CD4-positive, alpha-beta T cell treated with Interleukin-2 at 100 ng/mL for 4 hours (primary cell): ENCODE measurements at regions not wholly inside any gene's neighbourhood (a gene's known extent, or its start where the extent isn't known, plus 50 kb on each side); places are given as distances from the start of the nearest gene placed in this dataset.
"Not testable (repeated sequence)": the region's sequence is repeated elsewhere in the genome, so short reads cannot be mapped to it uniquely, and the experiment has no call there.

Experiments used
- DNase-seq: peaks from one replicate; pipeline ENCODE4 v3.0.0-alpha.2; 2020; ENCODE audit warnings: low spot score

DNA sequence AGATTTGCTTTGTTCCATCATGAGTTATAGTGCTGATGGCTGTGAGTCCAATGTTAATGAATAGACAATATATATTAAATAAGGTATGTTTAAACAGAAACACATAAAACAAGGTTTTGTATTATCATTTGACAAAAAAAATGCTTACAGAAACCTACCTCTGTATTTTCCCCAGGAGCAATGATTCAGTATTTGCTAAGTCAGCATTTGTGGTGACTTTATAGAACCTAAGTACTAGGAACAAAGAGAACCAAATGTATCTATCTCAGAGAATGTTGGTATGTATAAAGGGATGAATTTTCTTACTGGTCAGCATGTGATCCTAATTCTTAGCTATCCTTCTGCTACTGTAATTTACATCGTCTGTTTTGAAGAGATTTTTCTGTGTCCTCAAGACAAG, 421.5 kb upstream of the SEL1L start:
- no peak for DNase-seq

DNA sequence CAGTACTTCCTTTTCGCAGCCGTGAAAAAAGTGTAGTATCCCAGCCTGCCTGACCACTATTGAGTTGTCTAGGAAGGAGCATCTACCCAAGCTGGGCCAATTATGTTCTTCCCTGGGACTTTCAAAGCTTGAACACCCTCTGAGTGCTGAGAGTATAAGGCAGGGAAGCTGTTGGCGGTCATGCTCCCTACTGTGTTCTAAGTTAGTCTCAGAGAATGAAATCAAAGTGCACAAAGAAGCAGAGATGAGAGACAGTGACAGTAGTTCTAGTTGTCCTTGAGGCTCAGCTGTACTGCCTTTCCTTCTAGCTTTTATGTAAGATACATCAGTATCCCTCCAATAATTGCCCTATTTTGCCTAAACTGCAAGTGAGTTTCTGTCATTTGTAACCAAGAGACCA, 427.1 kb upstream of the SEL1L start:
- DNase-seq: no peak

GRCh38 chr14:81963846-81964245, 430.2 kb upstream of the SEL1L start:
- no peak for DNase-seq

DNA sequence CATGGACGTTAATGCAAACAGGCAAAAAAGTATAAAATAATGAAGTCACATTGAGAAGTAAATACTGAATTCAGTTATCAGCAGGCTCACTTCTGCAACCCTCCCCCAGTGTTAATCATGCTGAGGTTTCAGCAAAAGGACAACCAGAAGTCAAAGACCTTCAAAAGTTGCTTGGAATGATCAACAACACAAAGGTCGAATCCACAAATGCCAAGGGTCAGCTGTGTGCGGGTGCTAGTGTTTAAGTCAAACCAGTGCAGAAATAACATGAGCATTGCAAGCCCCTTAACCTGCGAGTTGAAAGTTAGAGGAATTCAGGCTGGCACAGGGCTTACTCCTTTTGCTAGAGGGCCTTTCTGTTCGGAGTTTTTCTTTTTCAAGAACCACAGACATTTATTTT, 436.7 kb upstream of the SEL1L start:
- DNase-seq: no peak

DNA sequence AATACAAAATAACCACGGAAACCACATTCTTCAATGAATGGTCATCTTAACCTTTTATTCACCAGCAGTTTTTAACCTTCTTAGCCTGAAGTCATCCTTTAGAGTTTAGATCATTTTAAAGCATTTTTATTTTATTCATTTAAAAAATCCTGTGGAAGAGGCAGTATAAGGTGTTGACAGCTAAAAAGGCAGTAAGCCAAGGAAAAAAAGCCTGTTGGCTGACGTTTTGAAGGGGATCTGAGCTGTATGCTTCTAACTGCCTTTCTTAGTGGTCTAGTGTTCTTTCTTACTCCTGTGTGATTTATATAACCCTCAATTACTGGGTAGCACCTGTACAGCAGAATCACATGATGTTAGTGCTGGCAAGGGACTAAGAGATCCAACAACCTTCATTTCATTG, 438.3 kb upstream of the SEL1L start:
- DNase-seq: no peak

DNA sequence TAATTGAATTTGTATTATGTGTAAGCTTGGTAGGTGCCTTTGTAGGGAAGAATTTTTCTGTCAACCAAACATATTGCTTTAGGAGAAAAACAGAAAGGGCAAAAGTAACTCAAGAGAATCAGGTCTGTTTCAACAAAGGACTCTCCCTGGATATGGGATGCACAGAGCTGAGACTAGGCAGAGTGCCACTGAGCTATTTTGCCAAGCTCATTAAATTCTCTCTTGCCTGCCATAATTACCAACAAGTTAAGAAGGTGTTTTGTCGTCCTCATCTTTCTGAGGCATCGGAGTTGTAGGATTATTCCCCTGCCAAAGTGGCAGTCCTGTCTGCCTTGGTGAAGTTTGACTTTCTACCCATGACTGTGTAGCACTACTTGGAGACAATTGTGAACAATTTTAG, 438.9 kb upstream of the SEL1L start:
- DNase-seq: no peak

- no peak for DNase-seq
Measured at GRCh38 chr14:81974543-81974942, 440.9 kb upstream of the SEL1L start.

- no peak for DNase-seq
Measured at GRCh38 chr14:81980601-81981306, 447.1 kb upstream of the SEL1L start.

DNA sequence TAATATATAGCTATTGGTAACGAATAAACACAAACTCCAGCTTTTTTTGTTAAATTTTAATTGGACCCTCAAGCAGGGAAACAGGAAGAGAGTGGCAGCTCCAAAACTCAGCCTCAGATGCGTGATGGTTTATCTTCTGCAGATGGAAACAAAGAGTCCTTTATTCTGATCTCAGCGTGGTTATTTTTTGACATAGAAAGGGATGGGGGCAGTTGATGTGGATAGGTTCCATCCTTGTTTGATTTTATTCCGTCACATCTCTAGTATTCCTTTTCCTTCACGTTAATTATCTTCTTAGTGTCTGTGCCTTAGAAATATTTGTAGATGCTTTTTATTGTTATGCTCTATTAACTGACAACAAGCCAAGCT, 447.6 kb upstream of the SEL1L start:
- no peak for DNase-seq

DNA sequence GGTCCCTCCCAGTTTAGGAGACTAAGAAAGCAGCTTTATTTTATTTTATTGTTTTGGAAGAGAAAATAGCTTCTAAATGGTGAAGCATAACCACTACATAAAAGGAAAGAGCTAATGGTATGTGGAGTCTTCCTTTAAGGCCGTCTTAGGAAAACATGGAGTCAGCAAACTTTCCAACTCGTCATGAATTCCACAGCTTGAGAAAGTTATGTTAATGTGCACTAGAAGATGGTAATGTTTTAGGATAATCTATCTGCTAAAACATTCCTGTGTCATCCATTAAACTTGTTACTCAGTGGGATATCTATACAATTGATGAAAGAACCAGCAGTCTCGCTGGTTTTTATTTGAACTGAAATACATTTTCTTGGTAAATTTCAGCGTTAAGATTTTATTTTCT, 448.4 kb upstream of the SEL1L start:
- no peak for DNase-seq

- no peak for DNase-seq
Measured at GRCh38 chr14:81986005-81986404, 452.4 kb upstream of the SEL1L start.

- DNase-seq: no peak
Measured at GRCh38 chr14:81989211-81989610, 455.6 kb upstream of the SEL1L start.

- DNase-seq: peak; percentile 42
Measured at GRCh38 chr14:81990312-81990761, 456.7 kb upstream of the SEL1L start.

DNA sequence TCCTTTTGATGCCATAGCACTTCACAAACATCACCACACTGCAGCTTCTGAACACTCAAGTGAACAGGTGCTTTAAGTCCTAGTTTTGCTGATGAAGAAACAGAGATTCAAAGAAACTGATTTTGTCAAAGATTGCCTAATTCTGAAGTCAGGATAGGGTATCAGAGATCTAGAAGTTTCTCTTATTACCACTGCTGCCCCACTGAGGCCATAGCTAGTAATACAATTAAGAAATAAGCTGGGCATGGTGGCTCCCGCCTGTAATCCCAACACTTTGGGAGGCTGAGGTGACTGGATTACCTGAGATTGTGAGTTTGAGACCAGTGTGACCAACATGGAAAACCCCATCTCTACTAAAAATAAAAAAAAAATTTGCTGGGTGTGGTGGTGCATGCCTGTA, 458.3 kb upstream of the SEL1L start:
- no peak for DNase-seq

- no peak for DNase-seq
Measured at GRCh38 chr14:81993432-81993831, 459.8 kb upstream of the SEL1L start.

DNA sequence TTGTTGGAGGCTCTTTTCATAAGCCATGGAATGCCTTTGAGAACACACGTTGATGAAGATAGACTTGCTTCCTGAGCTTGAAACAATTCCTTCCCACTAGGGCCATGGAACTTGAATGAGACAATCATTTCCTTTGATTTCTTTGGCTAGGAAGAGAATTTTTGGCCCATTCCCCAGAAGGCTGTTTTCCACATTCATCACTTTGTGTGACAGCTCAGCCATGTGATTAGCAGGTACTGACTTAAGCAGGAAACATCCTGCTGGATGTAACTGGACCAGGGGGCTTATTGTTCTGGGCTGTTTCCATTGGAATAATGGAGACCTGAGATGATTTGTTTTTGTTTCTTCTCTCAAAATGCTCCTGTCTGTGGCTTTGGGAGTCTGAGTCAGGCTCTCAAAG, 469.8 kb upstream of the SEL1L start:
- no peak for DNase-seq

DNA sequence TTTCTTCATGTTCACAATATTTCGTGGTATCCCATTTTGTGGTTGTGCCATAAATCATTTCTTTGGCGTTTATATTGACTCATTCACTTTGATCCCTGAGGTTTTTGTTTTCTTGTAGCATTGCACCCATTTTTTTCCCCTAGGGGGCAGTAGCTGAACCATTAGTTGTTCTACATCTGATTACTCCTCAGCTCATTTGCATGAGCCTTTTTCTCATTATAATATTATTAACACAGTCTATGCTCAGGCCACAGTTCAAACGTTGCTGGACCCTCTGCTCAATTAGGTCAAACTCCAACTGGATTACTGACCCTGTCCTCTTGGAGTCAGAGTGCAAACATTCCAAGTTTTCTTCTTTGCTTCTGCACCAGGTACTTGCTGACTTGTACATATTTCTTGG, 475.4 kb upstream of the SEL1L start:
- DNase-seq: no peak

- DNase-seq: no peak
Measured at GRCh38 chr14:82009993-82010392, 476.3 kb upstream of the SEL1L start.

DNA sequence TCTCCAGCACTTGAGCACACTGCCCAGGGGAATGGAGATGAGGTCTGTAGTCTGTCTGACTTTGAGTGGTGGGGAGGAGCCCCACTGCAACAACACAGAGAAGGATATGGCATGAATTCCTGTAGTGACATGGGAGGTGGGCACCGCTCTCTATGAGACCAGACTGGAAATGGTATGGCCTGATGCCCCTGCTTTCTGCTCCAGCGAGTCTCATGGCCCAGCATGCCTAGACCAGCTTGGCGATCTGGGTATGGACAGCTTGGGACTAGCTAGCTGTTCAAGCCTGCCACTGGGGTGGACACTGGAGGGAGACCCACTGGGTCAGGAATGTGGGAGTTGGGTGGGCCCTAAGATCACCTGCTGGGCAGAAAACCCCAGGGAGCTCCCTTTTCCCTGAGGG, 477.8 kb upstream of the SEL1L start:
- no peak for DNase-seq

- no peak for DNase-seq
Measured at GRCh38 chr14:82029038-82029437, 495.4 kb upstream of the SEL1L start.

- DNase-seq: no peak
Measured at GRCh38 chr14:82035397-82035796, 501.7 kb upstream of the SEL1L start.

GRCh38 chr14:82038066-82038465, 504.4 kb upstream of the SEL1L start:
- DNase-seq: not testable (repeated sequence)

DNA sequence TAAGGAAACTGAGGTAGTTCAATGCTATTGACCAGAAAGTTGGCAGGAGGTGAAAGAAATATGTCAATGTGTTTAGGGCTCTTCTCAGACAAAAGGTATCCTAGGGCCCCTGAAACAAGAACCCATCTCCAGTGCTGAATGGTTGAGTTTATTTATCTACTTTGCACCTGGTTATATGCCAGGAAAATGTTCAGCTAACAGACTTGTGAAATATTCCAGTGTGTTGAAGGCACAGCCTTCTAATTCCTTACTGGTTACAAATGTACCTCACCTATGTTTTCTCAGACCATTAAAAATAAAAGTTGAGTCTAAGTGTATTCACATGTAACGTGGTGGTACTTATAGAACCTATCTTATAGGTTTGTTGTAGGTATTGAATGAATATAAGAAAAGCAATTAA, 511.7 kb upstream of the SEL1L start:
- no peak for DNase-seq

GRCh38 chr14:82046512-82047226, 513.0 kb upstream of the SEL1L start:
- no peak for DNase-seq
